Liver (tissue), 8 donors: ENCODE measurements at regions not wholly inside any gene's neighbourhood (a gene's known extent, or its start where the extent isn't known, plus 50 kb on each side); places are given as distances from the start of the nearest gene placed in this dataset.

Experiments used
- DNase-seq: peaks from one replicate; pipeline ENCODE4 v3.0.0-alpha.2; 2017; ENCODE audit warnings: low spot score
- H3K27ac ChIP-seq, 2 donors: one replicate each; pipeline ENCODE4 v1.7.0; 2013; ENCODE audit warnings: inconsistent platforms in 2 of 2, low read length in 2 of 2, control low read depth in 1 of 2, low read depth in 1 of 2, mild to moderate bottlenecking in 1 of 2
- H3K27me3 ChIP-seq, 4 donors: one replicate each; pipeline versions ENCODE4 v1.6.1 to v1.7.0; 2013; ENCODE audit warnings: low read length in 3 of 4, inconsistent platforms in 1 of 4, mild to moderate bottlenecking in 1 of 4, moderate library complexity in 1 of 4; ENCODE audit not compliant: control insufficient read depth in 4 of 4, insufficient read depth in 4 of 4
- H3K36me3 ChIP-seq, 4 donors: one replicate each; pipeline versions ENCODE4 v1.6.1 to v1.7.0; 2013; ENCODE audit warnings: low read length in 3 of 4, mild to moderate bottlenecking in 3 of 4, low read depth in 1 of 4, moderate library complexity in 1 of 4; ENCODE audit not compliant: control insufficient read depth in 4 of 4, insufficient read depth in 3 of 4
- H3K4me1 ChIP-seq, 4 donors: one replicate each; pipeline versions ENCODE4 v1.6.1 to v1.7.0; 2013; ENCODE audit warnings: low read length in 3 of 4, mild to moderate bottlenecking in 3 of 4, moderate library complexity in 1 of 4; ENCODE audit not compliant: control insufficient read depth in 4 of 4, insufficient read depth in 4 of 4
- H3K4me3 ChIP-seq, 3 donors: one replicate each; pipeline versions ENCODE4 v1.6.1 to v1.7.0; 2013; ENCODE audit warnings: low read length in 3 of 3, control low read depth in 1 of 3, low read depth in 1 of 3, mild to moderate bottlenecking in 1 of 3
- H3K9ac ChIP-seq, 2 donors: one replicate each; pipeline ENCODE4 v1.7.0; 2013; ENCODE audit warnings: low read length in 2 of 2, mild to moderate bottlenecking in 2 of 2, moderate library complexity in 2 of 2, control low read depth in 1 of 2, low read depth in 1 of 2
- H3K9me3 ChIP-seq, 4 donors: one replicate each; pipeline versions ENCODE4 v1.6.1 to v1.7.0; 2013; ENCODE audit warnings: low read length in 3 of 4; ENCODE audit not compliant: control insufficient read depth in 4 of 4
- EGR1 ChIP-seq, 2 donors: IDR thresholded peaks; 2 replicates each; pipeline ENCODE4 v1.6.1; 2016 to 2018; ENCODE audit warnings: antibody characterized with exemption in 2 of 2, low read depth in 2 of 2
- FOXA2 ChIP-seq: IDR thresholded peaks from 2 replicates; pipeline ENCODE4 v1.6.1; 2016; ENCODE audit warnings: antibody characterized with exemption
- GABPA ChIP-seq, 2 donors: IDR thresholded peaks in 1 of 2; conservative IDR thresholded peaks in 1 of 2; 2 replicates each; pipeline ENCODE4 v1.6.1; 2016; ENCODE audit warnings: antibody characterized with exemption in 2 of 2, mild to moderate bottlenecking in 1 of 2, moderate library complexity in 1 of 2
- HNF4G ChIP-seq: IDR thresholded peaks from 2 replicates; pipeline ENCODE4 v1.6.1; 2016; ENCODE audit warnings: antibody characterized with exemption
- NR2F2 ChIP-seq: IDR thresholded peaks from 2 replicates; pipeline ENCODE4 v1.6.1; 2016; ENCODE audit warnings: antibody characterized with exemption
- RXRA ChIP-seq, 2 donors: IDR thresholded peaks; 2 replicates each; pipeline ENCODE4 v1.6.1; 2017 to 2018; ENCODE audit warnings: antibody characterized with exemption in 2 of 2, mild to moderate bottlenecking in 1 of 2
- TAF1 ChIP-seq: conservative IDR thresholded peaks from 2 replicates; pipeline ENCODE4 v1.6.1; 2016; ENCODE audit warnings: antibody characterized with exemption, mild to moderate bottlenecking
- YY1 ChIP-seq: IDR thresholded peaks from 2 replicates; pipeline ENCODE4 v1.6.1; 2016; ENCODE audit warnings: antibody characterized with exemption, mild to moderate bottlenecking
- WGBS: extraction: QIAGEN DNeasy Blood & Tissue Kit; methylation state at CpG from one replicate; pipeline ENCODE4 v1.1.7; 2013; 5-methylcytosine and 5-hydroxymethylcytosine counted together
- TF ChIP-seq, protein P1 (sequence below): fragments of 150-350 bp; IDR thresholded peaks from 2 replicates; pipeline ENCODE4 v1.5.1; 2017; ENCODE audit warnings: improper control_type of control experiment, low read depth, low read length; ENCODE audit not compliant: missing input control
- TF ChIP-seq, protein P2 (sequence below): IDR thresholded peaks from 2 replicates; pipeline ENCODE4 v1.6.1; 2016; ENCODE audit warnings: antibody characterized with exemption
- TF ChIP-seq, protein P3 (sequence below): IDR thresholded peaks from 2 replicates; pipeline ENCODE4 v1.6.1; 2016; ENCODE audit warnings: antibody characterized with exemption
- TF ChIP-seq, protein P4 (sequence below): IDR thresholded peaks from 2 replicates; pipeline ENCODE4 v1.6.1; 2016; ENCODE audit warnings: antibody characterized with exemption
- TF ChIP-seq, protein P5 (sequence below): IDR thresholded peaks from 2 replicates; pipeline ENCODE4 v1.6.1; 2016; ENCODE audit warnings: antibody characterized with exemption, mild to moderate bottlenecking
- donor health status: healthy.
- donor health status: healthy.
- donor health status: healthy.
- donor health status: healthy.
- donor health status: healthy.

DNA sequence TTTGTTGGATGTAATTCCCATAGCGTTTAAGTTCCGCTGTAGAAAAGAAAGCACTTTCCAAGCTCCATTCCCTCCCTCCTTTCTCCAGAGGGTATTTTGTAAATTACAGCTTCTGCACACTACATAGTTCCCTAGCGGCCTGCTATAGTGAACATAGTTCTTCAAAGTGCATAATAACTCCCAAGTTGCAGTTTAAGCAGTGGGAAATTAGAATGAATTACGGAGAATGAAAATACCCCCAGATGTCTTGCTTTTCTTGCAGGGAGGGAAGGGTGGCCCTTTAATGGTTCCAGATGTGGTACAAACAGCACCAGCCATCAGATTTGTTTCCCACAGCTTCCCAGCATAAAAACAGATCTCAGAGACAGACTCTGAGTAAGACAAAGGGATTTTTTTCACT is 893.9 kb downstream of the SUCLG1 start:
- no peak overlapping the region for H3K27ac ChIP-seq
- no peaks in the 10 kb centered on the region for H3K36me3 ChIP-seq
- H3K4me3 ChIP-seq, result no peak overlapping the region
- no peaks in the 10 kb centered on the region for H3K4me1 ChIP-seq
- H3K9ac ChIP-seq, result no peak overlapping the region
- no peak for DNase-seq
- H3K9me3 ChIP-seq, result no peaks in the 10 kb centered on the region
- TF ChIP-seq, protein P1, sequence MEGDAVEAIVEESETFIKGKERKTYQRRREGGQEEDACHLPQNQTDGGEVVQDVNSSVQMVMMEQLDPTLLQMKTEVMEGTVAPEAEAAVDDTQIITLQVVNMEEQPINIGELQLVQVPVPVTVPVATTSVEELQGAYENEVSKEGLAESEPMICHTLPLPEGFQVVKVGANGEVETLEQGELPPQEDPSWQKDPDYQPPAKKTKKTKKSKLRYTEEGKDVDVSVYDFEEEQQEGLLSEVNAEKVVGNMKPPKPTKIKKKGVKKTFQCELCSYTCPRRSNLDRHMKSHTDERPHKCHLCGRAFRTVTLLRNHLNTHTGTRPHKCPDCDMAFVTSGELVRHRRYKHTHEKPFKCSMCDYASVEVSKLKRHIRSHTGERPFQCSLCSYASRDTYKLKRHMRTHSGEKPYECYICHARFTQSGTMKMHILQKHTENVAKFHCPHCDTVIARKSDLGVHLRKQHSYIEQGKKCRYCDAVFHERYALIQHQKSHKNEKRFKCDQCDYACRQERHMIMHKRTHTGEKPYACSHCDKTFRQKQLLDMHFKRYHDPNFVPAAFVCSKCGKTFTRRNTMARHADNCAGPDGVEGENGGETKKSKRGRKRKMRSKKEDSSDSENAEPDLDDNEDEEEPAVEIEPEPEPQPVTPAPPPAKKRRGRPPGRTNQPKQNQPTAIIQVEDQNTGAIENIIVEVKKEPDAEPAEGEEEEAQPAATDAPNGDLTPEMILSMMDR, result no peak
- TF ChIP-seq, protein P2, sequence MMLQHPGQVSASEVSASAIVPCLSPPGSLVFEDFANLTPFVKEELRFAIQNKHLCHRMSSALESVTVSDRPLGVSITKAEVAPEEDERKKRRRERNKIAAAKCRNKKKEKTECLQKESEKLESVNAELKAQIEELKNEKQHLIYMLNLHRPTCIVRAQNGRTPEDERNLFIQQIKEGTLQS, result no peak
- TF ChIP-seq EGR1 (IDR thresholded peaks at IDR 0.05; ENCODE audit: low read depth in 2 of 2) (no peak), NR2F2 (no peak), HNF4G (no peak), YY1 (no peak), RXRA (IDR thresholded peaks at IDR 0.05) (no peak)
- TF ChIP-seq, protein P3, sequence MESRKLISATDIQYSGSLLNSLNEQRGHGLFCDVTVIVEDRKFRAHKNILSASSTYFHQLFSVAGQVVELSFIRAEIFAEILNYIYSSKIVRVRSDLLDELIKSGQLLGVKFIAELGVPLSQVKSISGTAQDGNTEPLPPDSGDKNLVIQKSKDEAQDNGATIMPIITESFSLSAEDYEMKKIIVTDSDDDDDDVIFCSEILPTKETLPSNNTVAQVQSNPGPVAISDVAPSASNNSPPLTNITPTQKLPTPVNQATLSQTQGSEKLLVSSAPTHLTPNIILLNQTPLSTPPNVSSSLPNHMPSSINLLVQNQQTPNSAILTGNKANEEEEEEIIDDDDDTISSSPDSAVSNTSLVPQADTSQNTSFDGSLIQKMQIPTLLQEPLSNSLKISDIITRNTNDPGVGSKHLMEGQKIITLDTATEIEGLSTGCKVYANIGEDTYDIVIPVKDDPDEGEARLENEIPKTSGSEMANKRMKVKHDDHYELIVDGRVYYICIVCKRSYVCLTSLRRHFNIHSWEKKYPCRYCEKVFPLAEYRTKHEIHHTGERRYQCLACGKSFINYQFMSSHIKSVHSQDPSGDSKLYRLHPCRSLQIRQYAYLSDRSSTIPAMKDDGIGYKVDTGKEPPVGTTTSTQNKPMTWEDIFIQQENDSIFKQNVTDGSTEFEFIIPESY, result no peak
- TF ChIP-seq, protein P4, sequence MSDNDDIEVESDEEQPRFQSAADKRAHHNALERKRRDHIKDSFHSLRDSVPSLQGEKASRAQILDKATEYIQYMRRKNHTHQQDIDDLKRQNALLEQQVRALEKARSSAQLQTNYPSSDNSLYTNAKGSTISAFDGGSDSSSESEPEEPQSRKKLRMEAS, result no peak
- no peaks in the 10 kb centered on the region for H3K27me3 ChIP-seq
- WGBS, result 67% methylated on average over 4 of the region's 4 CpGs

DNA sequence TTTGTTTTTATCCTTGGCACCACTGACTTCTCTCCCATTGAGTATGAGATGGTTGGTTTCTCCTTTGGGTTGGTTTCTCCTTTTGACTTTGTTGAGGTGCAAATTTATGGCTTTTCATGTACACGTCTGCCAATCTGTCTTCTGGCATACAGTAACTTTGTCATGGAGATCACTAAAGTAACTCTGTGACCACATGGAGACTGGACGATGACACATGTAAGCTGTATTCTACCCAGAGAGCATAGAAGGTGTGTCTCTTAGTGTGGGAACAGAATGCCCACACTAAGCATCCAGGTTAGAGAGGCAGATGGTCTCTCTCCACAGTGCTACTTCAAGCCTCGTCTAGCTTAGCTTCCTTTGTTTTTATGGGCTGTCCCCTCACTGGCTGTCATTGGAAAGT is 897.5 kb downstream of the SUCLG1 start:
- DNase-seq, result no peak
- H3K9ac ChIP-seq, result no peak overlapping the region
- WGBS, result 75% methylated on average over 3 of the region's 3 CpGs
- H3K27me3 ChIP-seq, result no peaks in the 10 kb centered on the region
- H3K4me1 ChIP-seq, result no peaks in the 10 kb centered on the region
- no peak for TF ChIP-seq GABPA (IDR thresholded peaks at IDR 0.05 in 1 of 2, conservative IDR thresholded peaks at IDR 0.05 in 1 of 2)
- no peak for TF ChIP-seq NR2F2
- TF ChIP-seq, protein P2, result no peak
- no peak for TF ChIP-seq FOXA2
- no peak for TF ChIP-seq EGR1 (IDR thresholded peaks at IDR 0.05; ENCODE audit: low read depth in 2 of 2)
- TF ChIP-seq, protein P3, result no peak
- TF ChIP-seq, protein P5, sequence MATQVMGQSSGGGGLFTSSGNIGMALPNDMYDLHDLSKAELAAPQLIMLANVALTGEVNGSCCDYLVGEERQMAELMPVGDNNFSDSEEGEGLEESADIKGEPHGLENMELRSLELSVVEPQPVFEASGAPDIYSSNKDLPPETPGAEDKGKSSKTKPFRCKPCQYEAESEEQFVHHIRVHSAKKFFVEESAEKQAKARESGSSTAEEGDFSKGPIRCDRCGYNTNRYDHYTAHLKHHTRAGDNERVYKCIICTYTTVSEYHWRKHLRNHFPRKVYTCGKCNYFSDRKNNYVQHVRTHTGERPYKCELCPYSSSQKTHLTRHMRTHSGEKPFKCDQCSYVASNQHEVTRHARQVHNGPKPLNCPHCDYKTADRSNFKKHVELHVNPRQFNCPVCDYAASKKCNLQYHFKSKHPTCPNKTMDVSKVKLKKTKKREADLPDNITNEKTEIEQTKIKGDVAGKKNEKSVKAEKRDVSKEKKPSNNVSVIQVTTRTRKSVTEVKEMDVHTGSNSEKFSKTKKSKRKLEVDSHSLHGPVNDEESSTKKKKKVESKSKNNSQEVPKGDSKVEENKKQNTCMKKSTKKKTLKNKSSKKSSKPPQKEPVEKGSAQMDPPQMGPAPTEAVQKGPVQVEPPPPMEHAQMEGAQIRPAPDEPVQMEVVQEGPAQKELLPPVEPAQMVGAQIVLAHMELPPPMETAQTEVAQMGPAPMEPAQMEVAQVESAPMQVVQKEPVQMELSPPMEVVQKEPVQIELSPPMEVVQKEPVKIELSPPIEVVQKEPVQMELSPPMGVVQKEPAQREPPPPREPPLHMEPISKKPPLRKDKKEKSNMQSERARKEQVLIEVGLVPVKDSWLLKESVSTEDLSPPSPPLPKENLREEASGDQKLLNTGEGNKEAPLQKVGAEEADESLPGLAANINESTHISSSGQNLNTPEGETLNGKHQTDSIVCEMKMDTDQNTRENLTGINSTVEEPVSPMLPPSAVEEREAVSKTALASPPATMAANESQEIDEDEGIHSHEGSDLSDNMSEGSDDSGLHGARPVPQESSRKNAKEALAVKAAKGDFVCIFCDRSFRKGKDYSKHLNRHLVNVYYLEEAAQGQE, result no peak
- no peak for TF ChIP-seq TAF1
- H3K9me3 ChIP-seq, result peaks cover 0 to 5% (median 0%) of the 10 kb centered on the region in 4 donors
- H3K36me3 ChIP-seq, result no peaks in the 10 kb centered on the region
- H3K27ac ChIP-seq, result no peak overlapping the region
- no peak overlapping the region for H3K4me3 ChIP-seq
